ENCODE measurements at regions not wholly inside any gene's neighbourhood (a gene's known extent, or its start where the extent isn't known, plus 50 kb on each side); places are given as distances from the start of the nearest gene placed in this dataset.

DNA sequence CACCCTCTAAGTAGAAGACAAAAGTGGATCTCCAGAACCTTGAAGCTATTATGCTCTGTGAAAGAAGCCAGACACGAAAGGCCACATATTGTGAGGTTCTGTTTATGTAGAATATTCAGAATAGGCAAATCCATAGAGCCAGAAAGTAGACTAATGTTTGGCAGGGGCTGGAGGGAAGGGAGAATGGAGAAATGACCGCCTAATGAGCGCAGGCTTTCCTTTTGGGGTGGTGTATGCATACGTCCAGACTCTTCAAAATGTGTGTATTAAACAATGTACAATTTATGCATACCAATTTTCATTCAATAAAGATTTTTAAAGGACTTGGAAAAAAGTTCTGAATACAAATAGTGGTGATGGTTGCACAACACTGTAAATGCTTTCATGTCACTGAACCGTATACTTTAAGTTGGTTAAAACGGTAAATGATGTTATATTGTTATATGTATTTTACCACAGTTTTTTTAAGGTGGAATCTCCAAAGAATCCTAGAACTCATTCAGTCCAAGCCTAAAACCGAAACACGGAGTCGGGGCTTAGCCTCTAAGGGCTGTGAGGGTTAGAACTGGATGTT, 397.4 kb downstream of the SOX9 start:
- ChIA-PET POLR2A (no interaction called here), CTCF (no interaction called here)
- Histone ChIP-seq H3K27ac (ENCODE audit: insufficient read depth, low read depth, low read length) (no peak overlapping the region), H4K20me1 (replicated peaks; ENCODE audit: control insufficient read depth, extremely low read depth, insufficient read depth, low read length) (no peaks in the 10 kb centered on the region), H2AFZ (ENCODE audit: low read depth, low read length) (no peak overlapping the region), H3K9me3 (replicated peaks; ENCODE audit: control insufficient read depth, insufficient read depth, low read length) (peaks cover 2% of the 10 kb centered on the region), H3K9me1 (replicated peaks; ENCODE audit: control insufficient read depth, extremely low read depth, insufficient read depth, low read length) (no peaks in the 10 kb centered on the region), H3K27me3 (ENCODE audit: control insufficient read depth in 2 of 2, insufficient read depth in 2 of 2, low read length in 2 of 2) (no peaks in the 10 kb centered on the region), H3K36me3 (ENCODE audit: control insufficient read depth in 2 of 2, extremely low read depth in 1 of 2, insufficient read depth in 2 of 2, low read length in 2 of 2) (no peaks in the 10 kb centered on the region), H3K4me2 (ENCODE audit: insufficient read depth, low read length) (no peak overlapping the region), H3K79me2 (ENCODE audit: control insufficient read depth, insufficient read depth, low read length) (no peaks in the 10 kb centered on the region), H3K4me3 (replicated peaks in 1 of 3; ENCODE audit: insufficient read depth in 1 of 3, low read depth in 1 of 3, low read length in 3 of 3) (no peak overlapping the region), H3K9ac (replicated peaks; ENCODE audit: extremely low read depth, insufficient read depth, low read length) (no peak overlapping the region), H3K4me1 (ENCODE audit: control insufficient read depth, extremely low read depth, insufficient read depth, low read length) (no peaks in the 10 kb centered on the region)
- dilution Hi-C loops (cut with MboI; ENCODE audit: extremely low pct_ligation_motif_present, low sequenced_read_pairs) (no loop called here), intact Hi-C loops (cut with micrococcal nuclease) (no loop called here)
- DNase-seq (ENCODE audit: low read depth, low spot score) (no peak), FAIRE-seq (no peak)
- no TSS peak for BruUV-seq (replicated peaks)
- TF ChIP-seq FOS (IDR thresholded peaks at IDR 0.05; ENCODE audit: borderline replicate concordance, insufficient read depth, low read length), result no peak
- TF ChIP-seq MYC (IDR thresholded peaks at IDR 0.05; ENCODE audit: low read depth, low read length), result no peak
- no peak for TF ChIP-seq POLR2AphosphoS5 (IDR thresholded peaks at IDR 0.05; ENCODE audit: insufficient read depth, low read depth, low read length)
- TF ChIP-seq, protein P1, sequence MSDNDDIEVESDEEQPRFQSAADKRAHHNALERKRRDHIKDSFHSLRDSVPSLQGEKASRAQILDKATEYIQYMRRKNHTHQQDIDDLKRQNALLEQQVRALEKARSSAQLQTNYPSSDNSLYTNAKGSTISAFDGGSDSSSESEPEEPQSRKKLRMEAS (IDR thresholded peaks at IDR 0.05; ENCODE audit: insufficient read depth, insufficient read length), result no peak
- TF ChIP-seq EZH2 (IDR thresholded peaks at IDR 0.05; ENCODE audit: borderline replicate concordance, low read depth, low read length, severe bottlenecking), result no peak
- TF ChIP-seq GATA2 (IDR thresholded peaks at IDR 0.05; ENCODE audit: insufficient read depth, insufficient read length, low read depth, low read length), result no peak
- TF ChIP-seq CTCF (IDR thresholded peaks at IDR 0.05; ENCODE audit: extremely low read depth in 1 of 2, insufficient read depth in 1 of 2, low read depth in 1 of 2, low read length in 2 of 2), result no peak
- no peak for TF ChIP-seq JUN (IDR thresholded peaks at IDR 0.05; ENCODE audit: borderline replicate concordance, insufficient read depth, insufficient read length, low read depth)
- TF ChIP-seq POLR2A (IDR thresholded peaks at IDR 0.05; ENCODE audit: low read depth, low read length), result no peak
